Kidney tubule cell (primary cell): ENCODE measurements at regions not wholly inside any gene's neighbourhood (a gene's known extent, or its start where the extent isn't known, plus 50 kb on each side); places are given as distances from the start of the nearest gene placed in this dataset.
"Not testable (repeated sequence)": the region's sequence is repeated elsewhere in the genome, so short reads cannot be mapped to it uniquely, and the experiment has no call there.

Experiments used
- DNase-seq: peaks from one replicate; pipeline ENCODE4 v3.0.0-alpha.2; 2018; ENCODE audit warnings: low spot score

DNA sequence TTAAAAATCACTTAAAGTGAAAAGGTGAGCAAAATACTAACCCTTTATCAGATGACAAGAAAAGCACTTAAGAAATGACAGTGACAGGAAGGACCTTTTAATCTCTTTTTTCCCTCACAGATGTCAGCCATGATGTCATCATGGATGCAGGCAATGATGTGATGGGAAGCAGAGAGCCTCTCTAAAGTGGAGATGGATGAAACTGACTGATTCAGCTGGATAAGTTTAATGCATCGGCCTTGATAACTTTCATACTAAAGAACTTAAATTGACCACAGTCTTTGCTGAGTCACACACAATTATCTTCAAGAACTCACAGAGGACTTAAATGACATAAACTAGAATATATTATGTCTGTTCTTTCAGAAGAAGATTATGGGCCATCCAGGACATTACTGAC, 153.2 kb upstream of the FGF10 start:
- DNase-seq: no peak

DNA sequence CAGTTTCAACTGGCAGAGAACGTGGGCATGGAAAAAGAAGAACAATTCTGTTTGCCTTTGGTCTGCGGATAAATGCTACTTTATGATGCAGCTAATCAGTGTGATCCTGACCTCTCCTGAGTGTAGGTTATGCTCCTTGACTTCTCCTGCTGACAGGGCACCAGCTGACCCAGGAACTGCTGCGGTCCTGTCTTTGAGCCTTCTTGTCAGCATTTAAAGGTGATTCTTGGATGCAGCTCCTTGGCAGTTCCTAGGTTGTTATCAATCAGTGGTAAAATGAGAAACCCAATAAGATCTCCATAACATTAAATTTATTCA, 150.3 kb upstream of the FGF10 start:
- DNase-seq: no peak

DNA sequence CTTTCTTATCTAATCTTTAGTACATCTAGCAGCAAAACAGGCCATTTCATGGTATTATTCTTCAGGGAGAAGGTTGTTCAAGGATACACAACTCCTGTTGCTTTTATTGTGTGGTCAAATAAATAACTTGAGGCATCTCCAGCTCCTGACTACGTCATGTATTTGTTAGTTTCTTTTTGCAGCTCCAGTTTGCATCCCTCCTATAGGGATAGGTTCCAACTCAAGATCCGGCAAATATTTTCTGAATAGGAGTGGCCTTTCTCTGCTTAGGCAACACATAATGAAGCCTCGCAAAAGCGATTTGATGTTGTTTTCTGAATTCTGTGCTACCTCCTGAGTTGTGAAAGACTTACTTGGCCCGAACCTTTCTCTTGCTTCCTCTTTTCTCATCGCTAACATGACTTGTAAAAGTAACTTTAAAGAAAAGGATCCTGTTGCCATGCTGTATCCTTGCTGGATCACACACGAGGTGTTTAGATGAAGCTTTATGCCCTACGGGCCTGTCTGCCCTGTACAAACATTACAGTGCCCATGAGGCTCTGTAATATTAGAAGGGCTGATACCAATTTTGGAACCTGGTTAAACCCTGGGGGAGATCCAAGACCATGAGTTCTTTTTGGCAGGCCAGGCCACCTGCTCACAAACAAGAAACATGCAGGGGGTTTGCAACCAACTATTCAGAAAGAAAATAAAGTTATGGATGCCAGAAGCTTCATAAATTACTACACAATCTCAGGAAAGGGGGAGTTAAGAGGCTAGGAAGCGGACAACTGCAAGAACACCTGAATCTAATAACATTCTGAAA, 149.8 kb upstream of the FGF10 start:
- DNase-seq: no peak

DNA sequence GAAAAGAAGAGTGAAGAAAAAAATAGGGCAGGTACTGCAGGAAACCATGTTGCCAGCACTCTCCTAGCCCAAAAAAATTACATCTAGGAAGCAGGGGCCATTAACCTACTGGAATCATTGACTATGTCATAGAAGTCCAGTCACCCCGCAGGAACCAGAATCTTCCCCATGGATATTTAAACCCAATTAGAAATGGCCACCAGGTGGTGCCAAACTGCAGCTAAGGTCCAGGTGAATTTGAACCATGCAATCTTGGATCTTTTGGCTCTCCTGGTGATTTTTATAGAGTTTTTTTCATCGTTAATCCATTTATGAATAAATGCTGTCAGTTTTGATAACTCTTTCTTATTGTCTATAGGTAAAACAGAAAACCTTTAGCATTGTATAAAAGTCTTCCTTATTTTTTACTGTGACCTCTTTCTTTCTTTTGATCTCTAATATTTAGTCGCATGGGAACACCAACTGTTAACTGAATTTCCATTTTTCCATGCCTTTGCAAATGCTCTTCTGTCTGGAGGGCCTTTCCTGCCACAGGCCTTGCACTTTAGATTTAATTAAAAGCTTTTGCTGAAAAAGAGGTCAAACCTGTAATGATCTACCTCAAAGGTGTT, 147.5 kb upstream of the FGF10 start:
- DNase-seq: peak; percentile 47

DNA sequence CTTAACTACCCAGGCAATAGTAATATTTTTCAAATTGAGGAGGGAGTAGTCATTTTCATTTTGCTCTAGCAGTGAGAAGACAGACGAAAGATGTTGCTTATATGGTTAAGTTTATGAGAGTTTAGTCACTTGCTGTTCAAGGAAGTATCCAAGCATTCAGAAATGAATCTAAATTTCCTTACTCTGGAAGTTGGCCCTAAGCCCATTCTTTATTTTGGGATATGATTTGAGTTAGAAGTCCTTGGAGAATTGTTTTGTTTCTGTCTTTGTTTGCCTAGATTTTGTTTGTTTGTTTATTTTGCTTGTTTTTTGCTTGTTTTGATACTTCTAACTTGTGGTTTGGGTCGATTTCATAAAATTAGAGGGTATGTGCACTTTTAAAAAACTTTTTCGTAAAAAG, 146.4 kb upstream of the FGF10 start:
- no peak for DNase-seq

DNA sequence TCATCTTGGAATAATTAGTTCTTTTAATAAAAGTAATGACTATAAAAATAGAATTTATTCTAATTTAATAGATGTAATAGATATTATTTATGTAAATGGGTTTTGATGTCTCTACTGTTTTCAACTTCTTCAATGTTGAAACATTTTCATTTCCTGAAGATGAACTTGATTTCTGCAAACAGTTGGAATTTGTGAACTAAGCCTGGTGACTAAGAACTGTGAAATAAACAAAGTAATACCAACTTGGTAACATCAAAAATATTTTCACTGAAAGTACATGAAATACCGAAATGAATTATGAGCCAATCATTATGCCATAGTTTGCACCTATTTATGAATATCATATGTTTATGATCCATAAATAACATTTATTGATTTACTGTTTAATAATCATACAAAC, 143.8 kb upstream of the FGF10 start:
- no peak for DNase-seq

DNA sequence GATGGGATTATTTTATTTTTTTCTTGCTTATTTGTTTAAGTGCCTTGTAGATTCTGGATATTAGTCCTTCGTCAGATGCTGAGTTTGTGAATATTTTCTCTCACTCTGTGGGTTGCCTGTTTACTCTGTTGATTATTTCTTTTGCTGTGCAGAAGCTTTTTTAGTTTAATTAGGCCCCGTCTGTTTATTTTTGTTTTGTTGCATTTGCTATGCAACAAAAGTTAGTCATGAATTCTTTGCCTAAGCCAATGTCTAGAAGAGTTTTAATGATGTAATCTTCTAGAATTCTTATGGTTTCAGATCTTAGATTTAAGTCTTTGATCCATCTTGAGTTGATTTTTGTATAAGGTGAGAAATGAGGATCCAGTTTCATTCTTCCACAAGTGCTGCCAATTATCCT, 142.5 kb upstream of the FGF10 start:
- DNase-seq: not testable (repeated sequence)

DNA sequence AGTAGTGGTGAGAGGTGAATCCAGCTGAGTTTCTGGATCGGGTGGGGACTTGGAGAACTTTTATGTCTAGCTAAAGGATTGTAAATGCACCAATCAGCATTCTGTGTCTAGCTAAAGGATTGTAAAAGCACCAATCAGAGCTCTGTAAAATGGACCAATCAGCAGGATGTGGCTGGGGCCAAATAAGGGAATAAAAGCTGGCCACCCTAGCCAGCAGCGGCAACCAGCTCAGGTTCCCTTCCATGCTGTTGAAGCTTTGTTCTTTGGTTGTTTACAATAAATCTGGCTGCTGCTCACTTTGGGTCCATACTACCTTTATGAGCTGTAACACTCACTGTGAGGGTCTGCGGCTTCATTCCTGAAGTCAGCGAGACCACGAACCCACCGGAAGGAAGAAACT, 141.6 kb upstream of the FGF10 start:
- DNase-seq: not testable (repeated sequence)

DNA sequence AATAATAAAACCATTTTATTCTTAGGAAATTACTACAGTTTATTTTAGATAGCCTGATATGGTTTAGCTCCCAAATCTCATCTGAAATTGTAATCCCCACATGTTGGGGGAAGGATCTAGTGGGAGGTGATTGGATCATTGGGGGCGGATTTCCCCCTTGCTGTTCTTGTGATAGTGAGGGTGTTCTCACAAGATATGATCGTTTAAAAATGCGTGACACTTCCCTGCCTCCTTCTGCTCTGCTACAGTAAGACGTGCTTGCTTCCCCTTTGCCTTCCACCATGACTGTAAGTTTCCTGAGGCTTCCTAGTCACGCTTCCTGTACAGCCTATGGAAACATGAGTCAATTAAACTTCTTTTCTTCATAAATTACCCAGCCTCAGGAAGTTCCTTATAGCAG, 122.4 kb upstream of the FGF10 start:
- no peak for DNase-seq

DNA sequence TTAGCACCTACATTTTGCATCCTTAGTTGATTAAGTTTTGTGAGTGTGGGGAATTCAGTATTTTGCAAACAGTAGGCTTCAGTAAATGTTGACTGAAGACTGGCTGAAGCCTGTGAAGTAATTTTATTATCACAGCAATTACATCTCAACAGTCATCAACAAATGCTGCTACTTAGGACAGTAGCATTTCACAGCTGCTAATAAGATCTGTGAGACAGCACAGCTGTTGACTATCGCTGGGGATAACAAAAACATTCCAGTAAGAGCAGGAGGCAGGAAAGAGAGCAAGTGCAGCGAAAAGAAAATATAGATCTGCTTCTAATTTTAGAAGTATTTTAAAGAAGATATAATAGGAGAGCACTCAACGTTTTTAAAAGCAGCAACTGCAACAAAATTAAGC, 117.3 kb upstream of the FGF10 start:
- no peak for DNase-seq

DNA sequence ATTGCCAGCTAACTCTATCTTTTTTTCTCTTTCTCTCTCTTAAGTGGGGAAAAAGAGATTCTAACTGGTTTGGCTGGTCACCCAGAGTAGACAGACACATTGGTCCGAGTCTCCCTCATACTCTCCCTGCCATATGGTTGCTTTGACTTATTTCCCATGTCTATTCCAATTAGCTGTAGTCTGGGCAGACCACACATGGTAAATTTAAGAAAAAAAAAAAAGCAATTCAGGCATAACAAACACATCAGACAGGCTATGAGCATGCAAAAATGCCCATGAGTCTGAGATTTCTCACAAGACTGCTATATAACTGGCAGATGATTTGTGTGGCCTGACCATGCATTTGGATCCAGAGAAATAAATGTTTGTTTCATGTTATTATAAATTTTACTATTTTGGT, 110.2 kb upstream of the FGF10 start:
- DNase-seq: no peak

DNA sequence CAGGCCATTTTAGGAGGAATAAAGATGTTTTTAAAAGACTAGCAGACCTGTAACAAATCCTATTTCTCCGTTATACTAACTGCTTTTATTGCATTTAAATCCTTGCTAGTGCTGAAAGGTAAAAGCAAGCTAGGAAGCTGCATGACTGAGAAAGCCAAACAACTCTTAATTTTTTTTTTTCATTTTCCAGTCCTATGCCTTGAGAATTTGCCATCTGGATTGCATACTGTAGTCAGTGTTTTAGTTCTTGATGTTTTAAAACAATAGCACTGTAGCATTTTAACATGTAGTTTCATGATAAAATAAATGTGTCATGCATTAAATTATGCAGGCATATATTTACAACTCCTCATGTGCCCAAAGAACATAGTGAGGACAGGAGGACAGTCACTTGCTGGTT, 108.4 kb upstream of the FGF10 start:
- DNase-seq: no peak

DNA sequence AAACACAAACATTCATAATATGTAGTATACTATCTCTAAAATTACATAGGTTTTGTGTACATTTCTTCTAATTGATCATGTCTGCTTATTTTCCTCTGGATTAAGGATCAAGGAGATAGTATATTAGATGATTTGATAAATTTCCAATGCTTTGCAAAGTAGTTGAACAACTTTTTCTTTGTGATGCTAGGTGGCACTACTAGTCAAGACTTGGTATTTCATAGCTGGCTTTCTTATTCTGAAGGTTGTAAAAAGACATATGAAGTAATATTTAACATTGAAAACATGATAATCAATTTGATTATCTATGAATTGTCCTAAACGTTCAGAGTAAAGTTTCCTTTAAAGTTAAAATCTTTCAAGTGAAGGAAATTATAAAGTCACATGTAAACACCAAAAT, 106.1 kb upstream of the FGF10 start:
- DNase-seq: no peak

DNA sequence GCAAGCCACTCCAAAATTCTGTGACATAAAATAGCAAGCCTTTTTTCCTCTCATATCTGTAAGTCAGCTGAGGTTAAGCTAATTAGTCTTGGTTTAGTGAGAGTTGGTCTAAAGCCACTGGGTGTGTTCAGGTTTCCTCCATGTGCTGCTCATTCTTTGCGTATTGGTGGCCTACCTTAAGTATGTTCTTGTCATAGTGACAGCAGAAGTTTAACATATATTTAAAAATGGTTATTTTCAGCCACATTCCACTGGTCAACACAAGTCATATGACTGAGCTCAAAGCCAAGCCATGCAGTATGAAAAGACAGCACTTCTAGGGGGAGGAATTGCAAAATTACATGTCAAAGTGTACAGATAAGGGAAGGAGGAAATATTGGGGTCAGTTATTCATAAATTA, 100.5 kb upstream of the FGF10 start:
- DNase-seq: no peak

DNA sequence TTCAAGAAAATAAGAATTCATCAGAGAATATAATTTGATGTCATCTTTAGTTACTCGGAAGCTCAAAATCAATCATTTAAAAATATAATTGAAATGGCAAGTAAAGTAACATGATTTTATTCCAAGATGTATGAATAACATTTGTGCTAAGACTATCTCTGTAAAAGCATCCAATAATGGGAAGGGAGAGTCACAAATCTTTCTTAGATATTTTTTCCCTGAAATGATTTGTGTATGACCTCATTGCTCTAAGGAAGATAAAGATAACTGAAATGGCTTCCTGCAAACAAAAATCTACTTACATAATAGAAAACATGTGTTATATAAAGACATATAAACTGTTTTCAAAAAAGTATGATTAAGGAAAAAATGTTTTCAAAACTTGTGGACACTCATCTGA, 97.4 kb upstream of the FGF10 start:
- DNase-seq: no peak

DNA sequence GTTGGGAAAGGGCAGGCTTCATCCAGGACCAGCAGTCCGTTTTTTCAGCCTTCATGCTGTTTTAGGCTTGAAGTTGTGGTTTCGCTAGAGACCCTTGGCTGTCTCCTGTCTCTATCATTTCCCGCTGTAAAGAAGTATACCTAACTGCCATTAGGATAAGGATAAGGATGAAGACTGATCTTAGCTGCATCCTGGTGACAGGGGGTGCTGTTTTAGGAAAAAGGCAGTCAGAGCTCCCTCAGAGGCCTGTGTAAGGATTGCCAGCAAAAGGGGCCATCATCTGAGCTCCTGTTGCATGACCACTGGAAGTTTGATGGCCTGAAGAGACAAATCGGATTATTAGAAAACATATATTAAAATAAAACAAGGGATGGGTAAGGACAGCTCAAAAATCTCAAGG, 64.8 kb upstream of the FGF10 start:
- no peak for DNase-seq

DNA sequence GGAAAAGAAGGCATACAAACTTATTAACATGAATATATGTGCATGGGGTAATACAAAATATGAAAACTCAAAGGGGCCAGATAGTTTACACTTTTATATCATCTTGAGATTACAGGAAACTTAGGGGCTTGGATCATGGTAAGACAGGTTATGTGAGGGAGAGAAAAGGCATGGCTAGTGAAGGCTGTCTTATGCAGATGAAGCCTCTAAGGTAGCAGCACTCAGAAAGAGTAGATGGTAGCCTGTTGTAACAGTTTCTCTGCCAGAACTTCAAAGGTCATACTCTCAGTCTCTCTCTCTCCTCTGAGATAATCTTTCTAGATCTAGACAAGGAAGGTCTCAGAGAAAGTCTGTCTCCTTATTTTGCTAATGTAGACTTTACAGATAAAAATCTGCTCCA, 57.2 kb upstream of the FGF10 start:
- DNase-seq: no peak

DNA sequence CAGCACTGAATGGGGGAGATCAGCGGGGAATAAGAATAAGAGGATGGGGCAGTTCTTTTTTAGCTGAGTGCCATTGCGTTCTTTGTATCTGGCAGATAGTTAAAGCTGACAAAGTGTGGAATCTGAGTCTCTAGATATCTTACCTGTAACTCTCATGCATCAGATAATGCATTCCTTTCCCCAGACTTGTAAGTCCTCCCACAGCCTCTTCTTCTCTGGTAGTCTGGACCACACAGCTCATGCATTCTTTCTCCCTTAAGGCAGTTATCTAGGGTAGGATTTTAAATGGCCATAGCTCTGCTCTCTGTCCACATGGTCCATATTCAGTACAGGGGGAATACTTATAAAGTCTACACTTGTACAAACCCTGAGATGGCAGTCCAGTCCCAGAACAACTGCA, 54.0 kb upstream of the FGF10 start:
- DNase-seq: no peak

DNA sequence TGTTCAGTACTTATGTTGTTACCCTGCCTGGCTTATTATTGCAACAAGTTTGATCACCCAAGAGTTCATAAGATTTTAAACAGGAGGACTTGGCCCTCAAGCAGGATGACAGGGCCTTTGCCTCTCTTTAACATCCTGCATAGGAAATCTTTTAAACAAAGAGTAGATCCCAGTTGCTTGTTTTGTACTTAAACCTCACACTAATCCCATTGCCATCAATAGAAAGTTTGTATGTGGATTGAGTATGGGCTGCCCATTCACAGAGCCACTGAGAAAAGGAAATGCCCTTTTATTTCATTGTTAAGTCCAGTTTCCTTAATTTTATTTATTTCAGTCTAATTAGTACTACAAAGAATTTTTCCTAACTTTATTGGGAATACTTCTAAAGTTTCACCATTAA, 52.2 kb upstream of the FGF10 start:
- DNase-seq: no peak

DNA sequence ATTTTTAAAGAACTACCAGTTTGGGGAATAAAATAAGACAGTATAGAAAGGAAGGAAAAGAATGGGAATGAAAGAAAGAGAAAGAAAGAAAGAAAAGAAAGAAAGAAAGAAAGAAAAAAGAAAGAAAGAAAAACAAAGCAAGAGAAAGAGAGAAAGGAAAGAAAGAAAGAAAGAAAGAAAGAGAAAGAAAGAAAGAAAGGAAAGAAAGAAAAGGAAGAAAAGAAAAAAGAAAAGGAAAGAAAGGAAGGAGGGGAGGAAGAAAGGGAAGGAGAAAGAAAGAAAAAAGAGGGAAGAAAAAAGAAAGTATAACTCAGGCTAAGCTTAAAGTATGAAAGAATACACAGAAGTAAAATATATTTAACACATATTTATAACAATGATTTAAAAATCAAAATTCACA, 51.0 kb upstream of the FGF10 start:
- DNase-seq: no peak
